ENCODE measurements at regions not wholly inside any gene's neighbourhood (a gene's known extent, or its start where the extent isn't known, plus 50 kb on each side); places are given as distances from the start of the nearest gene placed in this dataset.

- 0 out of 2 replicates have a peak overlapping the region, but pooled peaks have one; percentile 1 for H2BK120ac ChIP-seq (ENCODE audit: low read depth, low read length)
- no peak overlapping the region for H2AK9ac ChIP-seq (replicated peaks; ENCODE audit: low read depth, low read length, poor library complexity)
- no peaks in the 10 kb centered on the region for H3K9me1 ChIP-seq (ENCODE audit: insufficient read depth, low read length)
- no peaks in the 10 kb centered on the region for H3K9me3 ChIP-seq (ENCODE audit: control insufficient read depth, insufficient read depth, low read length)
- H4K91ac ChIP-seq (ENCODE audit: insufficient read depth, low read depth, low read length) = no peak overlapping the region; the same call in 1 of the 2 replicates
- no peak overlapping the region for H4K8ac ChIP-seq (ENCODE audit: low read depth in 2 of 2, low read length in 2 of 2)
- H2BK15ac ChIP-seq (ENCODE audit: low read depth, low read length) = no peak overlapping the region
- H3K36me3 ChIP-seq (ENCODE audit: control insufficient read depth, insufficient read depth, low read length) = no peaks in the 10 kb centered on the region
- no peak for TF ChIP-seq USF2 (IDR thresholded peaks at IDR 0.05; ENCODE audit: low read depth, low read length)
- intact Hi-C loops (cut with micrococcal nuclease) (no loop called here), dilution Hi-C loops (cut with HindIII; ENCODE audit: low sequenced_read_pairs, unreplicated experiment) (no loop called here), in situ Hi-C loops (cut with MboI; ENCODE audit: low sequenced_read_pairs) (no loop called here)
- 0 out of 2 replicates have a peak overlapping the region, but pooled peaks have one; percentile 26 for H2BK20ac ChIP-seq (ENCODE audit: low read depth, low read length)
- DNase-seq = no peak
- CTCF ChIA-PET = no interaction called here
- 0 out of 2 replicates have a peak overlapping the region, but pooled peaks have one; percentile 29 for H3K4ac ChIP-seq (ENCODE audit: low read depth, low read length)
- H3K4me2 ChIP-seq (ENCODE audit: low read depth, low read length) = no peak overlapping the region
- H3K79me1 ChIP-seq (ENCODE audit: low read depth in 1 of 2, low read length in 2 of 2) = no peaks in the 10 kb centered on the region
- POLR2A ChIA-PET (ENCODE audit: unreplicated experiment) = no interaction called here
- H4K5ac ChIP-seq (ENCODE audit: low read depth, low read length) = no peak overlapping the region
- H3K4me3 ChIP-seq (ENCODE audit: insufficient read depth, low read depth, low read length) = no peak overlapping the region
- H3K18ac ChIP-seq (ENCODE audit: low read depth, low read length) = no peak overlapping the region
- no peak overlapping the region for H3K27ac ChIP-seq (ENCODE audit: insufficient read depth, low read length)
- H3K4me1 ChIP-seq (ENCODE audit: control insufficient read depth, insufficient read depth, low read length) = no peaks in the 10 kb centered on the region
- H3K56ac ChIP-seq (ENCODE audit: extremely low read depth, insufficient read depth, low read length) = no peak overlapping the region
- H3K27me3 ChIP-seq (ENCODE audit: control insufficient read depth, insufficient read depth, low read length) = no peaks in the 10 kb centered on the region
- no peak overlapping the region for H3K23ac ChIP-seq (ENCODE audit: low read depth, low read length)
- H3K9ac ChIP-seq (ENCODE audit: low read depth, low read length) = no peak overlapping the region
- H2BK5ac ChIP-seq (ENCODE audit: low read depth, low read length, poor library complexity, severe bottlenecking) = peak overlapping the region; percentile 2
- no peak for ATAC-seq (ENCODE audit: low read depth)
- no peak overlapping the region for H2AFZ ChIP-seq (replicated peaks; ENCODE audit: low read length, poor library complexity)
- no peaks in the 10 kb centered on the region for H4K20me1 ChIP-seq (ENCODE audit: insufficient read depth, low read length)
- no TSS peak for BruUV-seq (replicated peaks)
- no peak overlapping the region for H2AK5ac ChIP-seq (ENCODE audit: low read depth, low read length)
- no peak overlapping the region for H3K14ac ChIP-seq (replicated peaks; ENCODE audit: low read depth, low read length)
Measured at GRCh38 chr10:81116990-81117389, 579.3 kb downstream of the SH2D4B start.

All from IMR-90 (cell line).